SK-N-SH (cell line): ENCODE measurements at regions not wholly inside any gene's neighbourhood (a gene's known extent, or its start where the extent isn't known, plus 50 kb on each side); places are given as distances from the start of the nearest gene placed in this dataset.

Experiments
- CTCF ChIA-PET: fragments of 300-600, 350-600 bp; formaldehyde crosslinking; extraction: SDS; loops from one replicate; lab custom pipeline; 2021; lab: Yijun Ruan, JAX
- POLR2A ChIA-PET: fragments of 350-600 bp; sonication (Branson Sonifier 250); formaldehyde crosslinking; extraction: SDS; loops from one replicate; lab custom pipeline; 2020; ENCODE audit warnings: antibody characterized with exemption, inconsistent platforms; lab: Yijun Ruan, JAX
- DNase-seq: peaks from one replicate; pipeline ENCODE4 v3.0.0; 2012
- H2AFZ ChIP-seq: fragments of 200-600 bp; sonication (generic); 2 replicates; pipeline ENCODE4 v1.8.1; 2016; ENCODE audit warnings: antibody characterized with exemption, mild to moderate bottlenecking, low read depth
- H3F3A ChIP-seq: fragments of 200-600 bp; sonication (generic); replicated peaks from 2 replicates; pipeline ENCODE3; 2016; ENCODE audit warnings: antibody characterized with exemption, mild to moderate bottlenecking; ENCODE audit not compliant: insufficient read depth
- H3K27ac ChIP-seq, 2 experiments: fragments of 200-500 bp in 1 of 2; fragments of 200-600 bp in 1 of 2; sonication (Bioruptor generic) in 1 of 2; sonication (generic), shearing (Covaris generic) in 1 of 2; 2 replicates each; pipeline versions ENCODE4 v1.5.1 to v1.6.1; 2014 to 2016; ENCODE audit warnings: low read depth in 2 of 2, inconsistent platforms in 1 of 2, low read length in 1 of 2, mild to moderate bottlenecking in 1 of 2, mixed read lengths in 1 of 2
- H3K27me3 ChIP-seq: fragments of 200-600 bp; sonication (generic), shearing (Covaris generic); 2 replicates; pipeline ENCODE4 v1.6.1; 2016; ENCODE audit warnings: mixed run types; ENCODE audit not compliant: insufficient read depth
- H3K36me3 ChIP-seq, 2 experiments: fragments of 200-500 bp in 1 of 2; fragments of 200-600 bp in 1 of 2; sonication (Bioruptor generic) in 1 of 2; sonication (generic) in 1 of 2; replicated peaks in 1 of 2; 2 replicates each; pipeline versions ENCODE3 to v1.5.1; 2014 to 2016; ENCODE audit warnings: low read length in 1 of 2, mild to moderate bottlenecking in 1 of 2; ENCODE audit not compliant: insufficient read depth in 2 of 2, control insufficient read depth in 1 of 2
- H3K4me1 ChIP-seq, 2 experiments: fragments of 200-500 bp in 1 of 2; fragments of 200-600 bp in 1 of 2; sonication (Bioruptor generic) in 1 of 2; sonication (generic), shearing (Covaris generic) in 1 of 2; 2 replicates each; pipeline versions ENCODE4 v1.5.1 to v1.6.1; 2014 to 2016; ENCODE audit warnings: low read depth in 1 of 2, low read length in 1 of 2, mixed run types in 1 of 2; ENCODE audit not compliant: insufficient read depth in 2 of 2, control insufficient read depth in 1 of 2
- H3K4me2 ChIP-seq: fragments of 200-600 bp; sonication (generic), shearing (Covaris generic); 2 replicates; pipeline ENCODE4 v1.6.1; 2017; ENCODE audit warnings: mixed run types
- H3K4me3 ChIP-seq, 2 experiments: fragments of 200-500 bp in 1 of 2; fragments of 200-600 bp in 1 of 2; sonication (Bioruptor generic) in 1 of 2; sonication (generic), shearing (Covaris generic) in 1 of 2; 2 replicates each; pipeline versions ENCODE4 v1.5.1 to v1.8.1; 2014 to 2016; ENCODE audit warnings: low read depth in 2 of 2, inconsistent platforms in 1 of 2, low read length in 1 of 2, mild to moderate bottlenecking in 1 of 2, mixed read lengths in 1 of 2, moderate library complexity in 1 of 2
- H3K79me2 ChIP-seq: fragments of 200-600 bp; sonication (generic); 2 replicates; pipeline ENCODE4 v1.8.1; 2017; ENCODE audit warnings: mild to moderate bottlenecking; ENCODE audit not compliant: insufficient read depth
- H3K9ac ChIP-seq: fragments of 200-600 bp; sonication (generic); 2 replicates; pipeline ENCODE4 v1.6.1; 2017; ENCODE audit warnings: mixed run types
- H3K9me2 ChIP-seq: fragments of 200-600 bp; sonication (generic); 2 replicates; pipeline ENCODE4 v1.6.1; 2017; ENCODE audit warnings: mixed run types
- H3K9me3 ChIP-seq: fragments of 200-600 bp; sonication (generic); 2 replicates; pipeline ENCODE4 v1.6.1; 2017; ENCODE audit warnings: mixed run types, mild to moderate bottlenecking, moderate library complexity
- H4K20me1 ChIP-seq: fragments of 200-600 bp; sonication (generic); 2 replicates; pipeline ENCODE4 v1.6.1; 2017; ENCODE audit warnings: mild to moderate bottlenecking, mixed run types; ENCODE audit not compliant: insufficient read depth
- FOSL2 ChIP-seq: IDR thresholded peaks from 2 replicates; pipeline ENCODE4 v1.4.0; 2012; ENCODE audit warnings: low read depth, mild to moderate bottlenecking, moderate library complexity, borderline replicate concordance
- FOXJ3 ChIP-seq: sonication (generic); formaldehyde crosslinking; IDR thresholded peaks from 2 replicates; pipeline ENCODE4 v1.5.1; 2020; ENCODE audit warnings: mild to moderate bottlenecking, missing genetic modification reagents
- MEF2A ChIP-seq: IDR thresholded peaks from 2 replicates; pipeline ENCODE4 v1.4.0; 2012; ENCODE audit warnings: low read depth, borderline replicate concordance
- NRF1 ChIP-seq: IDR thresholded peaks from 2 replicates; pipeline ENCODE4 v1.6.1; 2012; ENCODE audit warnings: low read depth, mild to moderate bottlenecking, low read length
- POLR2AphosphoS5 ChIP-seq: IDR thresholded peaks from 2 replicates; pipeline ENCODE4 v1.6.1; 2012; ENCODE audit warnings: low read depth, low read length
- RCOR1 ChIP-seq: fragments of 150-350 bp; IDR thresholded peaks from 2 replicates; pipeline ENCODE4 v1.6.1; 2017; ENCODE audit warnings: antibody characterized with exemption, low read length
- SMC3 ChIP-seq: IDR thresholded peaks from 2 replicates; pipeline ENCODE4 v1.6.1; 2012; ENCODE audit warnings: low read depth, low read length, improper control_type of control experiment
- TAF1 ChIP-seq: IDR thresholded peaks from 2 replicates; pipeline ENCODE4 v1.6.1; 2012; ENCODE audit warnings: low read depth, mild to moderate bottlenecking, low read length, moderate library complexity, borderline replicate concordance
- TCF12 ChIP-seq: IDR thresholded peaks from 2 replicates; pipeline ENCODE4 v1.4.0; 2012
- YY1 ChIP-seq: IDR thresholded peaks from 2 replicates; pipeline ENCODE4 v1.4.0; 2012; ENCODE audit warnings: low read depth, mild to moderate bottlenecking
- WGBS: methylation state at CpG from one replicate; pipeline ENCODE4 v1.1.6; 2017; ENCODE audit warnings: low lambda C conversion rate; 5-methylcytosine and 5-hydroxymethylcytosine counted together
- TF ChIP-seq, protein P1 (sequence below): IDR thresholded peaks from 2 replicates; pipeline ENCODE4 v1.6.1; 2012; ENCODE audit warnings: mild to moderate bottlenecking, low read depth, low read length, moderate library complexity
- TF ChIP-seq, protein P2 (sequence below): IDR thresholded peaks from 2 replicates; pipeline ENCODE4 v1.4.0; 2012; ENCODE audit warnings: low read depth, borderline replicate concordance
- TF ChIP-seq, protein P3 (sequence below): IDR thresholded peaks from 2 replicates; pipeline ENCODE4; 2012

DNA sequence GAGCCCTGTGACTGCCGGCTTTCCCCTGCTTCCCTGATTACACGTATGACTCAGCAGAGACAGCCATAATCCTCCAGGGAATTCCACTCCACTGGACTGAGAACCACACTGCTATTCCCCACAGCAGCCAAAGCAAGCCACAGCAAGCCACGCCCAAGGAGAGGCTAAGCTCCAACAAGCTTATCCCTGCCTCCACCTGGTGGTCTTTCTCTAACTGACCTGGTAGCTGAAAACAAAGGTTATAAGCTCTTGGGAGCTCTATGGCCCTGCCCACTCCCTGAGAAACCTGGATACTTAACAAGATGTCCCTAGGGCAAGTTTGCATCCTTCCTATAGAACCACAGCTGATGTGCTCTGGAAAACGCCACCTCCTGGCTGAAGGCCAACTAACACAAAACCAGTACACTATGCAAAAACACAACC, 613.7 kb upstream of the CDH18 start (continued):
- TF ChIP-seq, protein P1, sequence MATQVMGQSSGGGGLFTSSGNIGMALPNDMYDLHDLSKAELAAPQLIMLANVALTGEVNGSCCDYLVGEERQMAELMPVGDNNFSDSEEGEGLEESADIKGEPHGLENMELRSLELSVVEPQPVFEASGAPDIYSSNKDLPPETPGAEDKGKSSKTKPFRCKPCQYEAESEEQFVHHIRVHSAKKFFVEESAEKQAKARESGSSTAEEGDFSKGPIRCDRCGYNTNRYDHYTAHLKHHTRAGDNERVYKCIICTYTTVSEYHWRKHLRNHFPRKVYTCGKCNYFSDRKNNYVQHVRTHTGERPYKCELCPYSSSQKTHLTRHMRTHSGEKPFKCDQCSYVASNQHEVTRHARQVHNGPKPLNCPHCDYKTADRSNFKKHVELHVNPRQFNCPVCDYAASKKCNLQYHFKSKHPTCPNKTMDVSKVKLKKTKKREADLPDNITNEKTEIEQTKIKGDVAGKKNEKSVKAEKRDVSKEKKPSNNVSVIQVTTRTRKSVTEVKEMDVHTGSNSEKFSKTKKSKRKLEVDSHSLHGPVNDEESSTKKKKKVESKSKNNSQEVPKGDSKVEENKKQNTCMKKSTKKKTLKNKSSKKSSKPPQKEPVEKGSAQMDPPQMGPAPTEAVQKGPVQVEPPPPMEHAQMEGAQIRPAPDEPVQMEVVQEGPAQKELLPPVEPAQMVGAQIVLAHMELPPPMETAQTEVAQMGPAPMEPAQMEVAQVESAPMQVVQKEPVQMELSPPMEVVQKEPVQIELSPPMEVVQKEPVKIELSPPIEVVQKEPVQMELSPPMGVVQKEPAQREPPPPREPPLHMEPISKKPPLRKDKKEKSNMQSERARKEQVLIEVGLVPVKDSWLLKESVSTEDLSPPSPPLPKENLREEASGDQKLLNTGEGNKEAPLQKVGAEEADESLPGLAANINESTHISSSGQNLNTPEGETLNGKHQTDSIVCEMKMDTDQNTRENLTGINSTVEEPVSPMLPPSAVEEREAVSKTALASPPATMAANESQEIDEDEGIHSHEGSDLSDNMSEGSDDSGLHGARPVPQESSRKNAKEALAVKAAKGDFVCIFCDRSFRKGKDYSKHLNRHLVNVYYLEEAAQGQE, result no peak
- TF ChIP-seq MEF2A (no peak), TCF12 (no peak), FOSL2 (no peak), SMC3 (no peak)
- TF ChIP-seq, protein P2, sequence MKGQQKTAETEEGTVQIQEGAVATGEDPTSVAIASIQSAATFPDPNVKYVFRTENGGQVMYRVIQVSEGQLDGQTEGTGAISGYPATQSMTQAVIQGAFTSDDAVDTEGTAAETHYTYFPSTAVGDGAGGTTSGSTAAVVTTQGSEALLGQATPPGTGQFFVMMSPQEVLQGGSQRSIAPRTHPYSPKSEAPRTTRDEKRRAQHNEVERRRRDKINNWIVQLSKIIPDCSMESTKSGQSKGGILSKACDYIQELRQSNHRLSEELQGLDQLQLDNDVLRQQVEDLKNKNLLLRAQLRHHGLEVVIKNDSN, result no peak
- TF ChIP-seq, protein P3, sequence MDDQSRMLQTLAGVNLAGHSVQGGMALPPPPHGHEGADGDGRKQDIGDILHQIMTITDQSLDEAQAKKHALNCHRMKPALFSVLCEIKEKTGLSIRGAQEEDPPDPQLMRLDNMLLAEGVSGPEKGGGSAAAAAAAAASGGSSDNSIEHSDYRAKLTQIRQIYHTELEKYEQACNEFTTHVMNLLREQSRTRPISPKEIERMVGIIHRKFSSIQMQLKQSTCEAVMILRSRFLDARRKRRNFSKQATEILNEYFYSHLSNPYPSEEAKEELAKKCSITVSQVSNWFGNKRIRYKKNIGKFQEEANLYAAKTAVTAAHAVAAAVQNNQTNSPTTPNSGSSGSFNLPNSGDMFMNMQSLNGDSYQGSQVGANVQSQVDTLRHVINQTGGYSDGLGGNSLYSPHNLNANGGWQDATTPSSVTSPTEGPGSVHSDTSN, result no peak

DNA sequence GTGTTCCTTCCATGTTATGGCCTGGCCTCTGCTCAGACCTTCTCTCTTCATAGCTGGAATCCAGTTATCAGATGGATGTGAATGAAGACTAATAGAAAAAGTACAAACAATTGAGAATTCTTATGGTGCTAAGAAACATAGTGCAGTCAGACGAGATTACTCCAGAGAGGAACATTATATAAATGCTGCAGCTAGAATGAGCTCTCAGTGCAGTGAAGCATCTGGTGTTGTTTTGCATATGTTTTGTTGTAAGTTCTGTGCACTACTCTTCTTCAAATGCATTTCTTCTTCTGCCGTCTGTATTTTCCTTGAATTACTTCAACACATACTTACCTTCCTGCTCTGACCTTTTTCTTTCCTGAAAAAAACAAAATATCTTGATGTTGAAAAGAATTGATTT, 602.4 kb upstream of the CDH18 start:
- H3K27me3 ChIP-seq, result no peaks in the 10 kb centered on the region; the same call in 1 of the 2 replicates
- POLR2A ChIA-PET, result no interaction called here
- H3K9ac ChIP-seq, result no peak overlapping the region
- no peaks in the 10 kb centered on the region for H3K36me3 ChIP-seq
- H2AFZ ChIP-seq, result no peak overlapping the region
- H3K4me2 ChIP-seq, result no peak overlapping the region
- no peaks in the 10 kb centered on the region for H3F3A ChIP-seq
- DNase-seq, result no peak
- no peaks in the 10 kb centered on the region for H3K79me2 ChIP-seq
- H3K4me1 ChIP-seq, result no peaks in the 10 kb centered on the region
- TF ChIP-seq MEF2A (no peak), RCOR1 (no peak), TAF1 (no peak), NRF1 (no peak), FOSL2 (no peak), FOXJ3 (CRISPR knock-in tag) (no peak), POLR2AphosphoS5 (no peak), YY1 (no peak)
- TF ChIP-seq, protein P3, result no peak
- no peak overlapping the region for H3K4me3 ChIP-seq
- 33% methylated on average over 2 of the region's 2 CpGs for WGBS
- H3K27ac ChIP-seq, result no peak overlapping the region
- CTCF ChIA-PET, result no interaction called here
- H3K9me3 ChIP-seq, result no peaks in the 10 kb centered on the region
- H4K20me1 ChIP-seq, result no peaks in the 10 kb centered on the region
- no peaks in the 10 kb centered on the region for H3K9me2 ChIP-seq
